Subcutaneous abdominal adipose tissue (tissue), 5 donors: ENCODE measurements at regions not wholly inside any gene's neighbourhood (a gene's known extent, or its start where the extent isn't known, plus 50 kb on each side); places are given as distances from the start of the nearest gene placed in this dataset.
A peak's percentile ranks its signal among the peaks of the same experiment; 100 is the strongest.

Experiments used
- H3K27ac ChIP-seq: one replicate; pipeline ENCODE4 v1.7.0; 2013; ENCODE audit warnings: low read depth, mild to moderate bottlenecking, inconsistent platforms, low read length, moderate library complexity
- H3K27me3 ChIP-seq, 5 donors: one replicate each; pipeline ENCODE4 v1.7.0; 2013; ENCODE audit warnings: low read length in 5 of 5, inconsistent platforms in 1 of 5; ENCODE audit not compliant: control insufficient read depth in 5 of 5, insufficient read depth in 4 of 5
- H3K36me3 ChIP-seq, 5 donors: one replicate each; pipeline ENCODE4 v1.7.0; 2013; ENCODE audit warnings: low read length in 5 of 5; ENCODE audit not compliant: control insufficient read depth in 5 of 5, insufficient read depth in 5 of 5
- H3K4me1 ChIP-seq, 5 donors: one replicate each; pipeline ENCODE4 v1.7.0; 2013; ENCODE audit warnings: low read length in 5 of 5, mild to moderate bottlenecking in 3 of 5, moderate library complexity in 1 of 5; ENCODE audit not compliant: control insufficient read depth in 5 of 5, insufficient read depth in 5 of 5
- H3K4me3 ChIP-seq, 5 donors: one replicate each; pipeline ENCODE4 v1.7.0; 2013; ENCODE audit warnings: low read length in 5 of 5, low read depth in 1 of 5
- H3K9ac ChIP-seq, 5 donors: one replicate each; pipeline ENCODE4 v1.7.0; 2013; ENCODE audit warnings: low read length in 5 of 5, mild to moderate bottlenecking in 4 of 5, moderate library complexity in 3 of 5
- H3K9me3 ChIP-seq, 5 donors: one replicate each; pipeline ENCODE4 v1.7.0; 2013; ENCODE audit warnings: low read length in 5 of 5; ENCODE audit not compliant: control insufficient read depth in 5 of 5
- donor health status: healthy.
- donor health status: healthy.
- donor health status: healthy.
- donor health status: healthy.
- donor health status: healthy.

- Histone ChIP-seq H3K4me1 (peaks cover 0 to 31% (median 6%) of the 10 kb centered on the region in 5 donors), H3K27ac (no peak overlapping the region), H3K9me3 (peaks cover 0 to 1% (median 0%) of the 10 kb centered on the region in 5 donors), H3K9ac (no peak overlapping the region), H3K27me3 (no peaks in the 10 kb centered on the region), H3K36me3 (no peaks in the 10 kb centered on the region), H3K4me3 (no peak overlapping the region)
These were observed 103.8 kb downstream of the GTPBP8 start for GRCh38 chr3:113094337-113095221.

GRCh38 chr3:113096188-113096892 is 105.6 kb downstream of the GTPBP8 start:
- Histone ChIP-seq H3K27me3 (no peaks in the 10 kb centered on the region), H3K4me3 (no peak overlapping the region), H3K36me3 (no peaks in the 10 kb centered on the region), H3K4me1 (peaks cover 0 to 30% (median 6%) of the 10 kb centered on the region in 5 donors), H3K9ac (no peak overlapping the region), H3K27ac (no peak overlapping the region), H3K9me3 (peaks cover 0 to 8% (median 0%) of the 10 kb centered on the region in 5 donors)

- no peaks in the 10 kb centered on the region for H3K36me3 ChIP-seq
- H3K27ac ChIP-seq, result no peak overlapping the region
- no peak overlapping the region for H3K9ac ChIP-seq
- no peaks in the 10 kb centered on the region for H3K27me3 ChIP-seq
- peaks cover 0 to 8% (median 0%) of the 10 kb centered on the region in 5 donors for H3K9me3 ChIP-seq
- peaks cover 0 to 30% (median 6%) of the 10 kb centered on the region in 5 donors for H3K4me1 ChIP-seq
- no peak overlapping the region for H3K4me3 ChIP-seq
These were observed 107.2 kb downstream of the GTPBP8 start for GRCh38 chr3:113097960-113098447.

DNA sequence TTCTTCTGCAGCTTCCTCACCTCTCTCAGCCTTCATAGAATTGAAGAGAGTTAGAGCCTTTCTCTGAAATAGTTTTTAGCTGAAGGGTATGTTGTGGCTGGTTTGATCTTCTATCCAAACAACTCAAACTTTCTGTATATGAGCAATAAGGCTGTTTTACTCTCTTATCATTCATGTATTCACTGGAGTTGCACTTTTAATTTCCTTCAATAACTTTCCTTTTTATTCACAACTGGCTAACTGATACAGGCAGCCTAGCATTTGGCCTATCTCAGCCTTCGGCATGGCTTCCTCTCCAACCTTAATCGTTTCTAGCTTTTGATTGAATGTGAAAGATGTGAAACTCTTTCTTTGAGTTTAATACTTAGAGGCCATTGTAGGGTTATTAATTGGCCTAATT is 109.3 kb downstream of the GTPBP8 start:
- Histone ChIP-seq H3K9me3 (peaks cover 0 to 8% (median 0%) of the 10 kb centered on the region in 5 donors), H3K9ac (no peak overlapping the region), H3K4me3 (no peak overlapping the region), H3K36me3 (no peaks in the 10 kb centered on the region), H3K4me1 (peaks cover 0 to 34% (median 6%) of the 10 kb centered on the region in 5 donors), H3K27me3 (no peaks in the 10 kb centered on the region), H3K27ac (no peak overlapping the region)

DNA sequence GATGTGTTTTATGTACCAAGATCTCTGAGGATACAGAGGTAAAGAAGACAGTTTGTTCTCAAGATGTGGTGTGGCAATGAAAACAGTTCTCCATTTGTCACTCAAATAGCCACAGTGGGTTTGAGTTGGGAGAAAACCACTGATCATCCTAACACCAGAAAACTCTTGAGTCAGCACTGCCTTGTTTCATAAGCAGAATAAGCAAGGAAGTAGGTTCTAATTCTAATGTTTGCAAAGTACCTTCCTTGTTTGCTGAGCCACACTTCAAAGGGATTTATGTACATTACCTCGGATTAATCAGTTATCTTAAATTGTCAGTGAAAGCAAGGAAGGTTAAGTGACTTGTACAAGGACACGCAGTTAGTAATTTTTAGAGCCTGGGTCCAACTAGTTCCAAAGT is 107.8 kb upstream of the BOC start:
- H3K9ac ChIP-seq, result no peak overlapping the region
- H3K4me1 ChIP-seq, result peaks cover 0 to 8% (median 0%) of the 10 kb centered on the region in 5 donors
- no peaks in the 10 kb centered on the region for H3K27me3 ChIP-seq
- no peak overlapping the region for H3K27ac ChIP-seq
- no peaks in the 10 kb centered on the region for H3K36me3 ChIP-seq
- H3K9me3 ChIP-seq, result peaks cover 0 to 8% (median 0%) of the 10 kb centered on the region in 5 donors
- H3K4me3 ChIP-seq, result no peak overlapping the region

GRCh38 chr3:113104357-113105092 is 106.8 kb upstream of the BOC start:
- no peak overlapping the region for H3K27ac ChIP-seq

GRCh38 chr3:113105093-113105449 is 106.3 kb upstream of the BOC start:
- H3K27ac ChIP-seq, result no peak overlapping the region
- H3K9ac ChIP-seq, result peak overlapping the region in 2 of 5 donors; percentile 42 to 44
- no peaks in the 10 kb centered on the region for H3K36me3 ChIP-seq
- H3K27me3 ChIP-seq, result no peaks in the 10 kb centered on the region
- H3K9me3 ChIP-seq, result peaks cover 0 to 3% (median 0%) of the 10 kb centered on the region in 5 donors
- peaks cover 0 to 7% (median 0%) of the 10 kb centered on the region in 5 donors for H3K4me1 ChIP-seq
- no peak overlapping the region for H3K4me3 ChIP-seq

More at GRCh38 chr3:113104357-113105092, 106.8 kb upstream of the BOC start:
- Histone ChIP-seq H3K9ac (no peak overlapping the region), H3K4me1 (peaks cover 0 to 7% (median 0%) of the 10 kb centered on the region in 5 donors), H3K4me3 (no peak overlapping the region), H3K9me3 (peaks cover 0 to 8% (median 0%) of the 10 kb centered on the region in 5 donors), H3K36me3 (no peaks in the 10 kb centered on the region), H3K27me3 (no peaks in the 10 kb centered on the region)

- Histone ChIP-seq H3K4me3 (no peak overlapping the region), H3K9ac (no peak overlapping the region), H3K4me1 (peaks cover 0 to 7% (median 0%) of the 10 kb centered on the region in 5 donors), H3K36me3 (no peaks in the 10 kb centered on the region), H3K9me3 (no peaks in the 10 kb centered on the region), H3K27me3 (no peaks in the 10 kb centered on the region), H3K27ac (no peak overlapping the region)
These were observed 105.2 kb upstream of the BOC start for GRCh38 chr3:113105966-113106660.

- H3K27me3 ChIP-seq, result no peaks in the 10 kb centered on the region
- no peak overlapping the region for H3K27ac ChIP-seq
- peaks cover 0 to under 1% (median 0%) of the 10 kb centered on the region in 5 donors for H3K4me1 ChIP-seq
- H3K9me3 ChIP-seq, result no peaks in the 10 kb centered on the region
- H3K36me3 ChIP-seq, result no peaks in the 10 kb centered on the region
- H3K4me3 ChIP-seq, result no peak overlapping the region
- H3K9ac ChIP-seq, result no peak overlapping the region
These were observed 101.1 kb upstream of the BOC start for GRCh38 chr3:113110267-113110666.
